ENCODE measurements at regions not wholly inside any gene's neighbourhood (a gene's known extent, or its start where the extent isn't known, plus 50 kb on each side); places are given as distances from the start of the nearest gene placed in this dataset.

DNA sequence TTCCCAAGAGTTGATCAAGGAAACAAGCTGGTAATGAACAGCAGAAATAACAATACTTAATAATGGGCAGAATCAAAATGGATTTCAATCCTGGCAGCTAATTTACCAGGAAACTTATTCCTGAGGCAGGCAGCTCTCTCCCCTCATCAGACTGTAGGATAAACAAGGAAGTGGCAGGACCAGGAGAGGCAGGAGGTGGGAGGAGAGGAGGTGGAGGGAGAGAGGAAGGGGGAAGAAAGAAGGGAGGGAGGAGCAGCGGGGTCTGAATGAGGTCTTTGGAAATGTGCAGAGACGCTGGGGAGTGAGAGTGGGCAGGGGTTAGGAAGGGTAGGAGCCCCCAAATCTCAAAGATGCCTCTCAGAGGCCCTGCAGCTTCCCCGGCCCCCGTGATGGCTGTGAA lies 231.5 kb downstream of the BCOR start:
- Histone ChIP-seq H3K9me3 (ENCODE audit: control insufficient read depth, low read depth, low read length) (no peaks in the 10 kb centered on the region), H3K9ac (ENCODE audit: control insufficient read depth, extremely low read depth, insufficient read depth, low read length) (no peak overlapping the region), H3K27me3 (ENCODE audit: control insufficient read depth, extremely low read depth, insufficient read depth, low read length) (no peaks in the 10 kb centered on the region), H3K4me2 (ENCODE audit: control insufficient read depth, extremely low read depth, insufficient read depth, low read depth, low read length) (no peak overlapping the region), H2AFZ (ENCODE audit: control insufficient read depth, low read length) (no peak overlapping the region), H3K36me3 (ENCODE audit: control insufficient read depth in 2 of 2, extremely low read depth in 1 of 2, insufficient read depth in 2 of 2, low read length in 2 of 2) (no peaks in the 10 kb centered on the region), H4K20me1 (ENCODE audit: control insufficient read depth, extremely low read depth, insufficient read depth, low read length) (no peaks in the 10 kb centered on the region), H3K9me1 (ENCODE audit: control insufficient read depth, extremely low read depth, insufficient read depth, low read length) (no peaks in the 10 kb centered on the region), H3K4me3 (ENCODE audit: control insufficient read depth in 2 of 3, extremely low read depth in 1 of 3, insufficient read depth in 2 of 3, low read depth in 1 of 3, low read length in 3 of 3) (no peak overlapping the region), H3K4me1 (ENCODE audit: control insufficient read depth, extremely low read depth, insufficient read depth, low read length) (peaks cover 5% of the 10 kb centered on the region), H3K79me2 (ENCODE audit: control insufficient read depth, insufficient read depth, low read length) (no peaks in the 10 kb centered on the region), H3K27ac (ENCODE audit: control insufficient read depth, insufficient read depth, low read length) (no peak overlapping the region)
- no peak for TF ChIP-seq EZH2 (IDR thresholded peaks at IDR 0.05; ENCODE audit: low read length)
- TF ChIP-seq, protein P1, sequence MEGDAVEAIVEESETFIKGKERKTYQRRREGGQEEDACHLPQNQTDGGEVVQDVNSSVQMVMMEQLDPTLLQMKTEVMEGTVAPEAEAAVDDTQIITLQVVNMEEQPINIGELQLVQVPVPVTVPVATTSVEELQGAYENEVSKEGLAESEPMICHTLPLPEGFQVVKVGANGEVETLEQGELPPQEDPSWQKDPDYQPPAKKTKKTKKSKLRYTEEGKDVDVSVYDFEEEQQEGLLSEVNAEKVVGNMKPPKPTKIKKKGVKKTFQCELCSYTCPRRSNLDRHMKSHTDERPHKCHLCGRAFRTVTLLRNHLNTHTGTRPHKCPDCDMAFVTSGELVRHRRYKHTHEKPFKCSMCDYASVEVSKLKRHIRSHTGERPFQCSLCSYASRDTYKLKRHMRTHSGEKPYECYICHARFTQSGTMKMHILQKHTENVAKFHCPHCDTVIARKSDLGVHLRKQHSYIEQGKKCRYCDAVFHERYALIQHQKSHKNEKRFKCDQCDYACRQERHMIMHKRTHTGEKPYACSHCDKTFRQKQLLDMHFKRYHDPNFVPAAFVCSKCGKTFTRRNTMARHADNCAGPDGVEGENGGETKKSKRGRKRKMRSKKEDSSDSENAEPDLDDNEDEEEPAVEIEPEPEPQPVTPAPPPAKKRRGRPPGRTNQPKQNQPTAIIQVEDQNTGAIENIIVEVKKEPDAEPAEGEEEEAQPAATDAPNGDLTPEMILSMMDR (optimal IDR thresholded peaks at IDR 0.05 in 1 of 3, IDR thresholded peaks at IDR 0.05 in 1 of 3, conservative IDR thresholded peaks at IDR 0.05 in 1 of 3; ENCODE audit: extremely low read depth in 1 of 3, insufficient read depth in 2 of 3, low read length in 3 of 3) = no peak
- no peak for FAIRE-seq
- no peak for DNase-seq (ENCODE audit: low read depth, low spot score)
- dilution Hi-C loops (cut with MboI; ENCODE audit: extremely low pct_ligation_motif_present, low sequenced_read_pairs) = no loop called here

DNA sequence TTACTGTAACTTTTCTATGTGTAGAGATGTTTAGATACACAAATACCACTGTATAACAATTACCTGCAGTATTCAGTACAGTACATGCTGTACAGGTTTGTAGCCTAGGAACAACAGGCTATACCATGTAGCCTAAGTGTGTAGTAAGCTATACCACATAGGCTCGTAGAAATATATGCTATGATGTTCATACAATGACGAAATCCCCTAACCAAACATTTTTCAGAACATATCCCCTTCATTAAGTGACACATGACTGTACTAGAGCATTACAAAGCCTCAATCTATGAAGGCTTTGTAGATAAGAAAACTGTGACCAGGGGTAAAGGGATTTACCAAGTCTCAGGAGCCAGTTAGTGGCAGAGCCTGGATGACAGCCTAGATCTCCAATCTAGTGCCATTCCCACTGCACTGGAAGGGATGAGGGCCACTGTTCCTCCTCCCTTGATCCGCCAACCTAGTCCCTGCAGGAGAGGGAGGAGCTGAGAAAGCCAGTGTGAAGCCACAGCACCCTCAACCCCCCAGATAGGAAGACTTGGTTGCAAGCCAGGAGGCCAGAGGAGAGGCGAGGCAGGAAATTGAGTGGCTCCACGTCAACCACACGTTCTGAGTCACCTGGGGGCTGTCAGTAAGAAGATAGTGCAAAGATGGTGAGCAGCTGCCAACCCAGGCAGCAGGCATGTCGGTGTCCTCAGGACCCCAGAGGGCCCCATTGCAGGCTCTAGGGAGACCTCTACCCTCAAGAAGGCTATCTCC lies 227.7 kb downstream of the BCOR start:
- Histone ChIP-seq H3K27ac (ENCODE audit: control insufficient read depth, insufficient read depth, low read length) (no peak overlapping the region), H3K4me2 (ENCODE audit: control insufficient read depth, extremely low read depth, insufficient read depth, low read depth, low read length) (peak overlapping the region; percentile 12), H3K36me3 (ENCODE audit: control insufficient read depth in 2 of 2, extremely low read depth in 1 of 2, insufficient read depth in 2 of 2, low read length in 2 of 2) (no peaks in the 10 kb centered on the region), H3K79me2 (ENCODE audit: control insufficient read depth, insufficient read depth, low read length) (no peaks in the 10 kb centered on the region), H3K4me3 (ENCODE audit: control insufficient read depth in 2 of 3, extremely low read depth in 1 of 3, insufficient read depth in 2 of 3, low read depth in 1 of 3, low read length in 3 of 3) (no peak overlapping the region), H3K9ac (ENCODE audit: control insufficient read depth, extremely low read depth, insufficient read depth, low read length) (no peak overlapping the region), H3K9me3 (ENCODE audit: control insufficient read depth, low read depth, low read length) (no peaks in the 10 kb centered on the region), H3K4me1 (ENCODE audit: control insufficient read depth, extremely low read depth, insufficient read depth, low read length) (peaks cover 21% of the 10 kb centered on the region), H3K9me1 (ENCODE audit: control insufficient read depth, extremely low read depth, insufficient read depth, low read length) (no peaks in the 10 kb centered on the region), H2AFZ (ENCODE audit: control insufficient read depth, low read length) (no peak overlapping the region), H3K27me3 (ENCODE audit: control insufficient read depth, extremely low read depth, insufficient read depth, low read length) (no peaks in the 10 kb centered on the region), H4K20me1 (ENCODE audit: control insufficient read depth, extremely low read depth, insufficient read depth, low read length) (no peaks in the 10 kb centered on the region)
- DNase-seq (ENCODE audit: low read depth, low spot score) = no peak
- FAIRE-seq = peak; percentile 61
- TF ChIP-seq, protein P1 (optimal IDR thresholded peaks at IDR 0.05 in 1 of 3, IDR thresholded peaks at IDR 0.05 in 1 of 3, conservative IDR thresholded peaks at IDR 0.05 in 1 of 3; ENCODE audit: extremely low read depth in 1 of 3, insufficient read depth in 2 of 3, low read length in 3 of 3) = no peak
- TF ChIP-seq EZH2 (IDR thresholded peaks at IDR 0.05; ENCODE audit: low read length) = no peak
- dilution Hi-C loops (cut with MboI; ENCODE audit: extremely low pct_ligation_motif_present, low sequenced_read_pairs) = no loop called here

Data from keratinocyte (primary cell).